Right kidney (tissue), 1 donor: ENCODE measurements at regions not wholly inside any gene's neighbourhood (a gene's known extent, or its start where the extent isn't known, plus 50 kb on each side); places are given as distances from the start of the nearest gene placed in this dataset.
"Not testable (repeated sequence)": the region's sequence is repeated elsewhere in the genome, so short reads cannot be mapped to it uniquely, and the experiment has no call there.

Experiments
- DNase-seq: peaks from one replicate; pipeline ENCODE4 v3.0.0-alpha.2; 2016

- DNase-seq, result not testable (repeated sequence)
Measured at GRCh38 chr4:69013933-69014332, 62.3 kb upstream of the UGT2A3 start.

- not testable (repeated sequence) for DNase-seq
Measured at GRCh38 chr4:69017986-69018385, 66.4 kb upstream of the UGT2A3 start.

DNA sequence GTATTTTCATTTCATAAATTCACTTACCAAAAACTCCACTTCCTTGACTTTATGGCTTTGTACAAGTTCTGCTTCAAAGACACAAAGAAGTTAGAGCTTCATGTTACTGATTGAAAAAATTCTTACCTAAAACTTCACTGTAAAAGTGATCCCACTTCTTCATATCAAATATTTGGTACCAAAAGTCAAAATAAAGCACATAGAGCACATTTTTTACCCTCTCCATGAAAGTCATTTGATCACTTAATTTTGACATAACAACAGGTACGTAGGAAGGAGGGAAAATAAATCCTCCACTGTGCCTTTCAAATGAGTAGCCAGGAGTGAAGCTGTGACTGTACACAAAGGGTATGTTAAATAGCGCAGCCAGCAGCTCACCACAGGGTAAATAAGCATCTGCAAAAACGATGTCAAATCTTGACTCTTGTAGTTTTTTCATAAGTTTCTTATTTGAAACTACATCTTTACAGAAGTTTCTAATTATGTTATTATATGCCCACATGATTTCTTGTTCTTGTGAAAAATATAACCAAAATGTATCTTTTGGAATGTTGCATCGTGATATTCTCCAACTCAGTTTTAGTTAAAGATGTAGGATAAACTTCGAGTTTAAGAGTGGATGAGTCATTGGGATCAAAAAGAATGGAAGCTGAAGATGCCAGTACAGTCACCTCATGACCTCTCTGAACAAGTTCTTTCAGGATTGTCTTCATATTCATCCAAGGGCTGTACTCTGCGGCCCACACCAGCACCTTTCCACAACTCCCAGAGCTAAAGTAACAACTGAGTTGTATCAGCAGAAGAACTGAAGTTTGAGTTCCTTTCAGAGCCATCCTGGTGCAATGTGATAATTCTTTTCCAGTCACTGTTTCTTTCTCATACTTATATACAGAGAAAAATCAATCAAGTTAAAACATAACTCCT lies 68.2 kb upstream of the UGT2A3 start:
- DNase-seq, result not testable (repeated sequence)

DNA sequence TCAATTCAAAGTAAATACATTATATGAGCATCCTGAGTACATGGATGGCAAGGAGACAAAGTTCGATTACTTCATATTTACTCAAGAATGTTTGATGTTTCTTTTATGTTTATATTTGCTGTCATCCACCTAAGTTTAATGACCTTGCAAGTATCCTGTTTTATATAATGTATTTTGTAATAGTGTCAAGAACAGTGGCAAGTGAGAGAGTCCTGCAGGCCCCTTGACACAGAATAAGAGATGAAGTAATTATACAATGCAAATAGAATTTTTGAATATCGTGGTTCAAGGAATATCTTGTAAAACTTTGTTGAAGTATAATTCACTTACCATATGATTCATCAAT lies 68.8 kb upstream of the UGT2A3 start:
- not testable (repeated sequence) for DNase-seq

DNA sequence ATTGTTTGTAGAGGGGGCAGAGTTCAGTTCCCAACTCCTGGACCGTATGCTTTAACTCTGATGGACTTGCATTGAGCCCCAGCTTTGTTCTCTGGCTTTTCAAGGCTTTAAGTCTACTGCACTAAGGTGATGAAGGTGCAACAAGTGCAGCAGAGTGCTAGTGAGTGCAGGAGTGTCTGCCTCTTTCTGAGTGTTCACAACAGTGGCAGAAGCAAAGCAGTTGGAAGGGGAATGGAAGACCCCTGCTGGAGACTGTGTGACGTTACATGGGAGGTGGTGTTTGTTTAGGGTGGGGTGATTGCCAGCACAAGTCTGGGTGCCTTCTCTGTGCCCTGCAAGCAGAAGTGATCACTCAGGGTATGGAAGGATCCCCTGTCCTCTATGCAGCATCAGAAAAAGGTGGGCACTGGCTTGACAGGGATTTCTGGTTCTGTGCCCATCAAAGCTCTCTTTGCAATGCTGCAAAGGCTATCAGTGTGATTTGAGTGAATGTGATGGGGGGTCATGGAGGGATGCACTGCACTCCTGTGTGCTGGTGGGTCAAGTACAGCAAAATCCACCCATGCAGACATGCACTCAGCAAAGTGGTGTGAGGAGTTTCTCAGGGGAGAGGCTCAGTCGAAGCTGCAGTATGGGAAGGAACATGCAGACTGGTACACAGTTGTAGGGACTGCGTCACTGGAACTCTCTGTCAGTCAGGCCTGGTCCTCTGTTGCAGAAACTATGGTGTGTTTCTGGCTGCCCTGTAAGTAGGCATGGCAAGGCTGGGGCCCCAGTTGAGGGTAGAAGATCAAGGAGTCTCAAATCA lies 70.9 kb upstream of the UGT2B7 start:
- DNase-seq, result peak; percentile 10

GRCh38 chr4:69025999-69026387 lies 70.3 kb upstream of the UGT2B7 start:
- DNase-seq, result no peak

- no peak for DNase-seq
Measured at GRCh38 chr4:69026974-69027373, 69.3 kb upstream of the UGT2B7 start.

- DNase-seq, result no peak
Measured at GRCh38 chr4:69030326-69030725, 65.9 kb upstream of the UGT2B7 start.

- no peak for DNase-seq
Measured at GRCh38 chr4:69032847-69033638, 63.2 kb upstream of the UGT2B7 start.

DNA sequence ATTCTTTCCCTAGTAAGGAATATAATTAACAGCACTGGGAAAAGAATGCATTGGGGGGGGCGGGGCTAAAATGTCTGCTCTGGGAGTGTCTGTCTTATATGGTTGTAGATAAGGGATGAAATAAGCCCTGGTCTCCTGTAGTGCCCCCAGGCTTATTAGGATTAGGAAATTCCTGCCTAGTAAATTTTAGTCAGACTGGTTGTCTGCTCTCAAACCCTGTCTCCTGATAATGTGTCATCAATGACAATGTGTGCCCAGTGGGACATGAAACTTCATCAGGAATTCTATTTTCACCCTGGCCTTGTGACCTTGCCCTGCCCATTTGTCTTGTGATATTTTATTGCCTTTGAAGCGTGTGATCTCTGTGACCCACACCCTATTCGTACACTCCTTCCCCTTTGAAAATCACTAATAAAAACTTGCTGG lies 61.9 kb upstream of the UGT2B7 start:
- not testable (repeated sequence) for DNase-seq

- DNase-seq, result no peak
Measured at GRCh38 chr4:69038582-69038981, 57.7 kb upstream of the UGT2B7 start.

DNA sequence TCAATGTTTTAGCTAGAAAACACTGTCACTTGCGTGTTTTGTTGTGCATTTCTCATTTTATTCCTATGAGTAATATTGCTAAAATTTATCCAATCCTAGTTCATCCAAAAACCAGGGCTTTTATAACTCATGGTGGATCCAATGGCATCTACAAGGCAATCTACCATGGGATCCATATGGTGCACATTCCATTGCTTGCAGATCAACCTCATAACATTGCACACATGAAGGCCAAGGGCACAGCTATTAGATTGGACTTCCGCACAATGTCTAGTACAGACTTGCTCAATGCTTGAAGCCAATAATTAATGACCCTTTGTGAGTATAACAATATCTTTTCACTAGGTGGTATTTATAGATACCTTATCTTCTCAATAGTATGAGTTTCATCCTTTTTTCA lies 57.2 kb upstream of the UGT2B7 start:
- DNase-seq, result no peak

GRCh38 chr4:69044247-69044646 lies 52.0 kb upstream of the UGT2B7 start:
- no peak for DNase-seq
